ENCODE measurements at regions not wholly inside any gene's neighbourhood (a gene's known extent, or its start where the extent isn't known, plus 50 kb on each side); places are given as distances from the start of the nearest gene placed in this dataset.

- ATAC-seq = no peak
- Mint-ChIP-seq H3K9me3 (no peaks in the 10 kb centered on the region), H3K36me3 (no peaks in the 10 kb centered on the region), H3K27ac (no peak overlapping the region), H3K4me1 (no peaks in the 10 kb centered on the region), H3K4me3 (no peak overlapping the region)
- DNase-seq (ENCODE audit: low spot score in 2 of 2) = no peak
Observed at GRCh38 chr16:86928523-86929011, 350.2 kb downstream of the FOXL1 start.

GRCh38 chr16:86929057-86929871 is 350.9 kb downstream of the FOXL1 start:
- no peak overlapping the region for H3K27ac Mint-ChIP-seq
- ATAC-seq = no peak
- H3K36me3 Mint-ChIP-seq = no peaks in the 10 kb centered on the region
- no peak overlapping the region for H3K4me3 Mint-ChIP-seq
- H3K4me1 Mint-ChIP-seq = no peaks in the 10 kb centered on the region
- no peak for DNase-seq (ENCODE audit: low spot score in 2 of 2)
- H3K9me3 Mint-ChIP-seq = no peaks in the 10 kb centered on the region

- no peaks in the 10 kb centered on the region for H3K9me3 Mint-ChIP-seq
- H3K27ac Mint-ChIP-seq = no peak overlapping the region
- no peak for ATAC-seq
- no peaks in the 10 kb centered on the region for H3K36me3 Mint-ChIP-seq
- no peak overlapping the region for H3K4me3 Mint-ChIP-seq
- DNase-seq (ENCODE audit: low spot score in 2 of 2) = no peak
- no peaks in the 10 kb centered on the region for H3K4me1 Mint-ChIP-seq
Observed at GRCh38 chr16:86930001-86930400, 351.7 kb downstream of the FOXL1 start.

GRCh38 chr16:86930663-86931373 is 352.5 kb downstream of the FOXL1 start:
- ATAC-seq (no peak), DNase-seq (ENCODE audit: low spot score in 2 of 2) (no peak)
- Mint-ChIP-seq H3K27ac (no peak overlapping the region), H3K4me1 (no peaks in the 10 kb centered on the region), H3K36me3 (no peaks in the 10 kb centered on the region), H3K9me3 (no peaks in the 10 kb centered on the region), H3K4me3 (no peak overlapping the region)

GRCh38 chr16:86931410-86931941 is 353.1 kb downstream of the FOXL1 start:
- Mint-ChIP-seq H3K27ac (no peak overlapping the region), H3K4me1 (no peaks in the 10 kb centered on the region), H3K36me3 (no peaks in the 10 kb centered on the region), H3K4me3 (no peak overlapping the region), H3K9me3 (no peaks in the 10 kb centered on the region)
- DNase-seq (ENCODE audit: low spot score in 2 of 2) (no peak), ATAC-seq (no peak)

- Mint-ChIP-seq H3K4me3 (no peak overlapping the region), H3K36me3 (no peaks in the 10 kb centered on the region), H3K27ac (no peak overlapping the region), H3K9me3 (no peaks in the 10 kb centered on the region), H3K4me1 (no peaks in the 10 kb centered on the region)
- no peak for DNase-seq (ENCODE audit: low spot score in 2 of 2)
- ATAC-seq = no peak
Observed at GRCh38 chr16:86932130-86932982, 354.0 kb downstream of the FOXL1 start.

GRCh38 chr16:86934581-86935375 is 356.4 kb downstream of the FOXL1 start:
- DNase-seq (ENCODE audit: low spot score in 2 of 2) (no peak), ATAC-seq (no peak)
- H3K36me3 Mint-ChIP-seq = no peaks in the 10 kb centered on the region

GRCh38 chr16:86939609-86940008 is 361.3 kb downstream of the FOXL1 start:
- peaks cover 2% of the 10 kb centered on the region for H3K9me3 Mint-ChIP-seq

More at GRCh38 chr16:86934581-86935375, 356.4 kb downstream of the FOXL1 start:
- Mint-ChIP-seq H3K4me3 (no peak overlapping the region), H3K27ac (no peak overlapping the region), H3K9me3 (no peaks in the 10 kb centered on the region), H3K4me1 (no peaks in the 10 kb centered on the region)

GRCh38 chr16:86941731-86942130 is 363.4 kb downstream of the FOXL1 start:
- Mint-ChIP-seq H3K36me3 (no peaks in the 10 kb centered on the region), H3K4me1 (no peaks in the 10 kb centered on the region), H3K9me3 (peaks cover 2% of the 10 kb centered on the region), H3K27ac (no peak overlapping the region), H3K4me3 (no peak overlapping the region)
- ATAC-seq (no peak), DNase-seq (ENCODE audit: low spot score in 2 of 2) (no peak)

More at GRCh38 chr16:86939609-86940008, 361.3 kb downstream of the FOXL1 start:
- Mint-ChIP-seq H3K27ac (no peak overlapping the region), H3K36me3 (no peaks in the 10 kb centered on the region), H3K4me3 (no peak overlapping the region), H3K4me1 (no peaks in the 10 kb centered on the region)
- DNase-seq (ENCODE audit: low spot score in 2 of 2) (no peak), ATAC-seq (no peak)

GRCh38 chr16:86942151-86943051 is 364.1 kb downstream of the FOXL1 start:
- Mint-ChIP-seq H3K4me3 (no peak overlapping the region), H3K36me3 (no peaks in the 10 kb centered on the region), H3K9me3 (peaks cover 2% of the 10 kb centered on the region), H3K27ac (no peak overlapping the region), H3K4me1 (no peaks in the 10 kb centered on the region)
- ATAC-seq (no peak), DNase-seq (ENCODE audit: low spot score in 2 of 2) (no peak)

GRCh38 chr16:86945166-86945900 is 367.0 kb downstream of the FOXL1 start:
- DNase-seq (ENCODE audit: low spot score in 2 of 2) (no peak), ATAC-seq (no peak)
- H3K4me1 Mint-ChIP-seq = no peaks in the 10 kb centered on the region
- no peaks in the 10 kb centered on the region for H3K9me3 Mint-ChIP-seq
- H3K4me3 Mint-ChIP-seq = no peak overlapping the region
- H3K27ac Mint-ChIP-seq = no peak overlapping the region
- H3K36me3 Mint-ChIP-seq = no peaks in the 10 kb centered on the region

- DNase-seq (ENCODE audit: low spot score in 2 of 2) (no peak), ATAC-seq (no peak)
- Mint-ChIP-seq H3K4me1 (no peaks in the 10 kb centered on the region), H3K9me3 (no peaks in the 10 kb centered on the region), H3K27ac (no peak overlapping the region), H3K36me3 (no peaks in the 10 kb centered on the region), H3K4me3 (no peak overlapping the region)
Observed at GRCh38 chr16:86946396-86946795, 368.0 kb downstream of the FOXL1 start.

- ATAC-seq (no peak), DNase-seq (ENCODE audit: low spot score in 2 of 2) (no peak)
- H3K4me1 Mint-ChIP-seq = no peaks in the 10 kb centered on the region
- H3K27ac Mint-ChIP-seq = no peak overlapping the region
- H3K4me3 Mint-ChIP-seq = no peak overlapping the region
- no peaks in the 10 kb centered on the region for H3K36me3 Mint-ChIP-seq
- H3K9me3 Mint-ChIP-seq = no peaks in the 10 kb centered on the region
Observed at GRCh38 chr16:86946981-86947380, 368.6 kb downstream of the FOXL1 start.

All from stimulated activated effector memory CD8-positive, alpha-beta T cell treated with anti-CD3 and anti-CD28 coated beads, Interleukin-12 subunit alpha, Interleukin-12 subunit beta, amount 100 ng/mL, for 72 hours (primary cell).